HCT116 (cell line): ENCODE measurements at regions not wholly inside any gene's neighbourhood (a gene's known extent, or its start where the extent isn't known, plus 50 kb on each side); places are given as distances from the start of the nearest gene placed in this dataset.

ENCODE experiments used
- ATAC-seq: fragments of 200-7000 bp; cut with Tn5 transposase; 2 replicates; pipeline ENCODE4 v1.9.1; 2020; ENCODE audit warnings: mild to moderate bottlenecking, moderate library complexity
- BruUV-seq: library from RNA; stranded (reverse); fragments of 400-500 nt; replicated peaks from 2 replicates; lab custom pipeline; 2021; lab: Mats Ljungman, UMichigan
- CTCF ChIA-PET: fragments of 300-600 bp; sonication (Branson Sonifier 250); formaldehyde crosslinking; loops from one replicate; lab custom pipeline; 2021; ENCODE audit warnings: antibody characterized with exemption; lab: Charles Lee
- POLR2A ChIA-PET: fragments of 300-600, 350-600 bp; sonication (Branson Sonifier 250); formaldehyde crosslinking; loops from one replicate; lab custom pipeline; 2021; ENCODE audit warnings: antibody characterized with exemption; lab: Charles Lee
- RAD21 ChIA-PET, 2 experiments: fragments of 300-600 bp; sonication (Branson Sonifier 250); formaldehyde crosslinking; loops; one replicate each; lab custom pipeline; 2023; ENCODE audit warnings: low total read pairs in 2 of 2; ENCODE audit not compliant: uncharacterized antibody in 2 of 2, unreplicated experiment in 2 of 2, low non-redundant PET in 1 of 2; lab: Charles Lee
- DNase-seq: peaks from one replicate; pipeline ENCODE4 v3.0.0-alpha.2; 2010; ENCODE audit warnings: low read depth, low spot score
- H2AFZ ChIP-seq: fragments of 200-600 bp; shearing (Covaris generic), sonication (generic); 2 replicates; pipeline ENCODE4 v1.6.1; 2017; ENCODE audit warnings: low read depth, mixed run types, mixed read lengths, antibody characterized with exemption, low read length; ENCODE audit not compliant: poor library complexity, severe bottlenecking
- H3K27ac ChIP-seq: 2 replicates; pipeline ENCODE4 v1.5.1; 2012; ENCODE audit warnings: low read depth, low read length
- H3K27me3 ChIP-seq: fragments of 200-600 bp; sonication (generic); 2 replicates; pipeline ENCODE4 v1.6.1; 2016; ENCODE audit warnings: mixed run types, low read length, mixed read lengths; ENCODE audit not compliant: insufficient read depth
- H3K36me3 ChIP-seq, 2 experiments: fragments of 200-500 bp in 1 of 2; fragments of 200-600 bp in 1 of 2; sonication (Bioruptor generic) in 1 of 2; sonication (generic) in 1 of 2; 2 replicates each; pipeline versions ENCODE4 v1.5.1 to v1.6.1; 2014 to 2016; ENCODE audit warnings: low read length in 2 of 2, inconsistent platforms in 1 of 2, mixed read lengths in 1 of 2, mixed run types in 1 of 2; ENCODE audit not compliant: insufficient read depth in 2 of 2, control insufficient read depth in 1 of 2
- H3K4me1 ChIP-seq, 2 experiments: fragments of 200-600 bp in 1 of 2; sonication (generic) in 1 of 2; 2 replicates each; pipeline versions ENCODE4 v1.5.1 to v1.6.1; 2012 to 2017; ENCODE audit warnings: low read length in 2 of 2, inconsistent platforms in 1 of 2, mild to moderate bottlenecking in 1 of 2, mixed read lengths in 1 of 2, mixed run types in 1 of 2, moderate library complexity in 1 of 2; ENCODE audit not compliant: insufficient read depth in 2 of 2, control insufficient read depth in 1 of 2
- H3K4me2 ChIP-seq: fragments of 200-600 bp; sonication (generic); 2 replicates; pipeline ENCODE4 v1.6.1; 2017; ENCODE audit warnings: mixed run types, low read length, mixed read lengths
- H3K4me3 ChIP-seq, 2 experiments: fragments of 200-600 bp in 1 of 2; sonication (generic) in 1 of 2; replicated peaks in 1 of 2; 2 replicates each; pipeline ENCODE4 v1.5.1; 2011 to 2016; ENCODE audit warnings: low read length in 2 of 2, control low read depth in 1 of 2, low read depth in 1 of 2, mild to moderate bottlenecking in 1 of 2, mixed read lengths in 1 of 2, mixed run types in 1 of 2
- H3K79me2 ChIP-seq: fragments of 200-600 bp; sonication (generic); 2 replicates; pipeline ENCODE4 v1.6.1; 2017; ENCODE audit warnings: mild to moderate bottlenecking, mixed run types, low read length, moderate library complexity, mixed read lengths; ENCODE audit not compliant: insufficient read depth
- H3K9ac ChIP-seq: fragments of 200-600 bp; sonication (generic); 2 replicates; pipeline ENCODE4 v1.6.1; 2016; ENCODE audit warnings: low read length, mixed read lengths
- H3K9me2 ChIP-seq: fragments of 200-600 bp; sonication (generic), shearing (Covaris generic); 2 replicates; pipeline ENCODE4 v1.6.1; 2017; ENCODE audit warnings: mixed run types, mild to moderate bottlenecking, moderate library complexity; ENCODE audit not compliant: insufficient read depth
- H3K9me3 ChIP-seq, 2 experiments: fragments of 200-500 bp in 1 of 2; fragments of 200-600 bp in 1 of 2; sonication (Bioruptor generic) in 1 of 2; sonication (generic) in 1 of 2; 2 replicates each; pipeline ENCODE4 v1.6.1; 2014 to 2017; ENCODE audit warnings: low read length in 2 of 2, mixed read lengths in 2 of 2, inconsistent platforms in 1 of 2, low read depth in 1 of 2, mild to moderate bottlenecking in 1 of 2, mixed run types in 1 of 2, moderate library complexity in 1 of 2; ENCODE audit not compliant: control insufficient read depth in 1 of 2, insufficient read depth in 1 of 2
- H4K20me1 ChIP-seq: fragments of 200-600 bp; sonication (generic), shearing (Covaris generic); 2 replicates; pipeline ENCODE4 v1.6.1; 2017; ENCODE audit warnings: mixed run types, mild to moderate bottlenecking, moderate library complexity; ENCODE audit not compliant: insufficient read depth
- EZH2 ChIP-seq: fragments of 200-600 bp; sonication (generic); IDR thresholded peaks from 2 replicates; pipeline ENCODE4 v1.6.1; 2017; ENCODE audit warnings: antibody characterized with exemption, mixed run types
- RAD21 ChIP-seq: IDR thresholded peaks from 2 replicates; pipeline ENCODE4 v1.6.1; 2012; ENCODE audit warnings: low read depth, mild to moderate bottlenecking
- SP1 ChIP-seq: IDR thresholded peaks from 2 replicates; pipeline ENCODE4 v1.6.1; 2012; ENCODE audit warnings: low read depth
- TCF7L2 ChIP-seq: IDR thresholded peaks from 2 replicates; pipeline ENCODE4 v1.7.0; 2011; ENCODE audit warnings: borderline replicate concordance, inconsistent platforms; ENCODE audit not compliant: insufficient read depth, insufficient read length; ENCODE audit errors: extremely low read depth
- YY1 ChIP-seq: IDR thresholded peaks from 2 replicates; pipeline ENCODE4 v1.6.1; 2011; ENCODE audit warnings: low read length, low read depth, moderate library complexity, mild to moderate bottlenecking; ENCODE audit not compliant: insufficient replicate concordance; ENCODE audit errors: extremely low read depth
- ZFX ChIP-seq: fragments of 450-650 bp; IDR thresholded peaks from 2 replicates; pipeline ENCODE4 v1.6.1; 2017
- intact Hi-C: fragments of 100-400 bp; cut with micrococcal nuclease; formaldehyde crosslinking; loops from 2 replicates; pipeline ENCODE4 v1.10.0; 2022
- TF ChIP-seq, protein P1 (sequence below): IDR thresholded peaks from 2 replicates; pipeline ENCODE4 v1.6.1; 2011; ENCODE audit warnings: mild to moderate bottlenecking, low read length, moderate library complexity; ENCODE audit not compliant: insufficient replicate concordance; ENCODE audit errors: extremely low read depth
- TF ChIP-seq, protein P2 (sequence below), 3 experiments: fragments of 200-600 bp in 1 of 3; sonication (generic) in 1 of 3; IDR thresholded peaks in 2 of 3; conservative IDR thresholded peaks in 1 of 3; 2 replicates each; pipeline ENCODE4 v1.5.1; 2012 to 2017; ENCODE audit warnings: low read depth in 2 of 3, low read length in 2 of 3, antibody characterized with exemption in 1 of 3, borderline replicate concordance in 1 of 3, control low read depth in 1 of 3, mild to moderate bottlenecking in 1 of 3, mixed read lengths in 1 of 3, mixed run types in 1 of 3, moderate library complexity in 1 of 3; ENCODE audit not compliant: insufficient read depth in 1 of 3

DNA sequence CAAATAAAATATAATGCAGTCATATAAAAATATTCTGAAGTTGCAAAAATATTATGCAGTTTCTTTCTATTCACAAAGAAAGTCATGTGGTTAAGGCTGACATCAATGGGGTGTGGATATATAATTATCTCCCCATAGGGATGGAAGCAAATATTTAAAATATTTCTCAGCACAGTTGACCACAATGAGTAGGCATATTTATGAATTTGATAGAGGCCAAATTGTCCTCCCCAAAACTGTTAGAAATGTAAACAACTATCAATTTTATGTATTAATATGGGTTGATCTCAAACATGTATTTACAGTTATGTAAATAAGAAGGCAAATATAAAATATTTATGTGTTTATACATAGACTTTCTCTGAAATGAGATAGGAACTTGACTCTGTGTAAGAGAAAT is 246.0 kb upstream of the CBLB start:
- Histone ChIP-seq H3K9ac (no peak overlapping the region), H3K36me3 (no peaks in the 10 kb centered on the region), H3K4me1 (peaks cover 0 to 27% of the 10 kb centered on the region in 2 experiments; a peak in 3 of 4 replicates), H3K4me3 (no peak overlapping the region), H3K27ac (no peak overlapping the region), H3K79me2 (no peaks in the 10 kb centered on the region), H3K9me3 (no peaks in the 10 kb centered on the region), H3K27me3 (no peaks in the 10 kb centered on the region), H2AFZ (no peak overlapping the region), H3K4me2 (no peak overlapping the region), H4K20me1 (no peaks in the 10 kb centered on the region), H3K9me2 (no peaks in the 10 kb centered on the region; the same call in 1 of the 2 replicates)
- ChIA-PET CTCF (no interaction called here), POLR2A (no interaction called here), RAD21 (no interaction called here)
- no TSS peak for BruUV-seq
- intact Hi-C loops, result no loop called here
- ATAC-seq (no peak), DNase-seq (no peak)
- TF ChIP-seq EZH2 (no peak), RAD21 (no peak)

DNA sequence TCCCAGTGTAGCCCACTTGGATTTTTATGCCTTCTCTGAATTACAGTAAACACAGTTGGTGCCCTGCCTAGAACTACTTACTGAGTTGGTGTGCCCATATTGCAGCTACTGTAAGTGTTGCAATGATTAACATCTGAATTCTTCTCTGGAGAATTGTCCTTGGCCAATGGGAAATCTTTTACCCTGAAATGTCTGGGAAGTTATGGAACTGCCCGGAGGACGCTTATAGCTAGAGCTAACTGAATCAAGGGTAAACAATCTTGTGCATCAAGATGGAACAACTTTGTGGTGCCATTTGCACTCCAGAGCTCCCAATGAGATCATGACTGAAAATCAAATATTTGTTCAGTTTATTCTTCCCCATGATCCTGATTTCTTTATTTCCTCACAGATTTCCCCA is 246.7 kb upstream of the CBLB start:
- Histone ChIP-seq H3K4me3 (no peak overlapping the region), H4K20me1 (no peaks in the 10 kb centered on the region), H2AFZ (no peak overlapping the region), H3K9ac (no peak overlapping the region), H3K4me1 (peaks cover 0 to 34% of the 10 kb centered on the region in 2 experiments; a peak in 3 of 4 replicates), H3K9me2 (no peaks in the 10 kb centered on the region; the same call in 1 of the 2 replicates), H3K4me2 (no peak overlapping the region), H3K79me2 (no peaks in the 10 kb centered on the region), H3K36me3 (no peaks in the 10 kb centered on the region), H3K9me3 (no peaks in the 10 kb centered on the region), H3K27me3 (no peaks in the 10 kb centered on the region), H3K27ac (no peak overlapping the region)
- ATAC-seq, result no peak
- CTCF ChIA-PET, result no interaction called here
- POLR2A ChIA-PET, result no interaction called here
- RAD21 ChIA-PET, result no interaction called here
- BruUV-seq, result no TSS peak
- intact Hi-C loops, result no loop called here
- DNase-seq, result no peak
- TF ChIP-seq, protein P1, sequence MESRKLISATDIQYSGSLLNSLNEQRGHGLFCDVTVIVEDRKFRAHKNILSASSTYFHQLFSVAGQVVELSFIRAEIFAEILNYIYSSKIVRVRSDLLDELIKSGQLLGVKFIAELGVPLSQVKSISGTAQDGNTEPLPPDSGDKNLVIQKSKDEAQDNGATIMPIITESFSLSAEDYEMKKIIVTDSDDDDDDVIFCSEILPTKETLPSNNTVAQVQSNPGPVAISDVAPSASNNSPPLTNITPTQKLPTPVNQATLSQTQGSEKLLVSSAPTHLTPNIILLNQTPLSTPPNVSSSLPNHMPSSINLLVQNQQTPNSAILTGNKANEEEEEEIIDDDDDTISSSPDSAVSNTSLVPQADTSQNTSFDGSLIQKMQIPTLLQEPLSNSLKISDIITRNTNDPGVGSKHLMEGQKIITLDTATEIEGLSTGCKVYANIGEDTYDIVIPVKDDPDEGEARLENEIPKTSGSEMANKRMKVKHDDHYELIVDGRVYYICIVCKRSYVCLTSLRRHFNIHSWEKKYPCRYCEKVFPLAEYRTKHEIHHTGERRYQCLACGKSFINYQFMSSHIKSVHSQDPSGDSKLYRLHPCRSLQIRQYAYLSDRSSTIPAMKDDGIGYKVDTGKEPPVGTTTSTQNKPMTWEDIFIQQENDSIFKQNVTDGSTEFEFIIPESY, result no peak
- TF ChIP-seq YY1 (no peak), ZFX (no peak), TCF7L2 (no peak), SP1 (no peak)
- TF ChIP-seq, protein P2, sequence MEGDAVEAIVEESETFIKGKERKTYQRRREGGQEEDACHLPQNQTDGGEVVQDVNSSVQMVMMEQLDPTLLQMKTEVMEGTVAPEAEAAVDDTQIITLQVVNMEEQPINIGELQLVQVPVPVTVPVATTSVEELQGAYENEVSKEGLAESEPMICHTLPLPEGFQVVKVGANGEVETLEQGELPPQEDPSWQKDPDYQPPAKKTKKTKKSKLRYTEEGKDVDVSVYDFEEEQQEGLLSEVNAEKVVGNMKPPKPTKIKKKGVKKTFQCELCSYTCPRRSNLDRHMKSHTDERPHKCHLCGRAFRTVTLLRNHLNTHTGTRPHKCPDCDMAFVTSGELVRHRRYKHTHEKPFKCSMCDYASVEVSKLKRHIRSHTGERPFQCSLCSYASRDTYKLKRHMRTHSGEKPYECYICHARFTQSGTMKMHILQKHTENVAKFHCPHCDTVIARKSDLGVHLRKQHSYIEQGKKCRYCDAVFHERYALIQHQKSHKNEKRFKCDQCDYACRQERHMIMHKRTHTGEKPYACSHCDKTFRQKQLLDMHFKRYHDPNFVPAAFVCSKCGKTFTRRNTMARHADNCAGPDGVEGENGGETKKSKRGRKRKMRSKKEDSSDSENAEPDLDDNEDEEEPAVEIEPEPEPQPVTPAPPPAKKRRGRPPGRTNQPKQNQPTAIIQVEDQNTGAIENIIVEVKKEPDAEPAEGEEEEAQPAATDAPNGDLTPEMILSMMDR (IDR thresholded peaks at IDR 0.05 in 2 of 3, conservative IDR thresholded peaks at IDR 0.05 in 1 of 3; ENCODE audit: borderline replicate concordance in 1 of 3, insufficient read depth in 1 of 3, low read depth in 2 of 3, low read length in 2 of 3), result no peak
